ENCODE measurements at regions not wholly inside any gene's neighbourhood (a gene's known extent, or its start where the extent isn't known, plus 50 kb on each side); places are given as distances from the start of the nearest gene placed in this dataset.

DNA sequence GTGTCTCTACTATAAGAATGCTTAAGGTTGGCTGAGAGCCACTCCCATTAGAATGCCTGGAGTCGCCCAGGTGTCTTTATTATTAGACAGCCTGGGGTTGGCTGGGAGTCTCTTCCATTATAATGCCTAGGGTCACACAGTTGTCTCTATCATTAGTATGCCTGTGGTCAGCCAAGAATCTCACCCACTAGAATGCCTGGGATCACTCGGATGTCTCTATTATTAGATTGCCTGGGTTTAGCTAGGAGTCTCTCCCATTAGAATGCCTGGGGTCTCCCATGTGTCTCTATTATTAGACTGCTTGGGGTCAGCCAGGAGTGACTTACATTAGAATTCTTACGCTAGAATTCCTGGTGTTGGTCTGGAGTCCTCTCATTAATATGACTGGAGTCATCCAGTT lies 2255.3 kb downstream of the TP53TG3F start:
- Histone ChIP-seq H3K27me3 (ENCODE audit: insufficient read depth, low read length) (no peaks in the 10 kb centered on the region), H3K9me3 (ENCODE audit: low read depth, low read length) (no peaks in the 10 kb centered on the region), H3K27ac (ENCODE audit: low read depth, low read length) (no peak overlapping the region), H3K4me2 (ENCODE audit: insufficient read depth, low read length) (no peak overlapping the region), H3K4me3 (ENCODE audit: insufficient read depth, low read length) (no peak overlapping the region), H3K79me2 (ENCODE audit: insufficient read depth, low read length) (no peaks in the 10 kb centered on the region), H2AFZ (ENCODE audit: low read length) (no peak overlapping the region), H3K36me3 (ENCODE audit: insufficient read depth, low read length) (no peaks in the 10 kb centered on the region), H4K20me1 (ENCODE audit: insufficient read depth, low read length) (no peaks in the 10 kb centered on the region), H3K4me1 (ENCODE audit: insufficient read depth, low read length) (no peaks in the 10 kb centered on the region)
- no peak for TF ChIP-seq CTCF (IDR thresholded peaks at IDR 0.05; ENCODE audit: extremely low read depth, low read depth, low read length)
- DNase-seq (ENCODE audit: insufficient read length, low spot score, missing footprints): no peak

DNA sequence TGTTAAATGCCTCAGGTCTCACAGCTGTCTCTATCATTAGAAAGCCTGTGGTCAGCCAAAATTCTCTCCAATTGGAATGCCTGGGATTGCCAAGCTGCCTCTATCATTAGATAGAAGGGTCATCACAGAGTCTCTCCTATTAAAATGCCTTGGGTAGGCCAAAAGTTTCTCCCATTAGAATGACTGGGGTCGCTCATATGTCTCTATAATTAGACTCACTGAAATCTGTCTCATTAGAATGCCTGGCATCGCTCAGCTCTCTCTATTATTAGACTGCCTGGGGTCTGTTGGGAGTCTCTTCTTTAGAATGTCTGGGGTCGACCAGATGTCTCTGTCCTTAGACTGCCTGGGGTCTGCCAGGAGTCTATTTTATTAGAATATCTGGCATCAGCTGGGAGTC lies 2265.1 kb downstream of the TP53TG3F start:
- TF ChIP-seq CTCF (IDR thresholded peaks at IDR 0.05; ENCODE audit: extremely low read depth, low read depth, low read length): no peak
- Histone ChIP-seq H3K27me3 (ENCODE audit: insufficient read depth, low read length) (no peaks in the 10 kb centered on the region), H3K4me2 (ENCODE audit: insufficient read depth, low read length) (no peak overlapping the region), H3K9me3 (ENCODE audit: low read depth, low read length) (peaks cover 3% of the 10 kb centered on the region), H3K4me1 (ENCODE audit: insufficient read depth, low read length) (no peaks in the 10 kb centered on the region), H3K27ac (ENCODE audit: low read depth, low read length) (no peak overlapping the region), H2AFZ (ENCODE audit: low read length) (no peak overlapping the region), H3K79me2 (ENCODE audit: insufficient read depth, low read length) (no peaks in the 10 kb centered on the region), H3K4me3 (ENCODE audit: insufficient read depth, low read length) (no peak overlapping the region), H4K20me1 (ENCODE audit: insufficient read depth, low read length) (no peaks in the 10 kb centered on the region), H3K36me3 (ENCODE audit: insufficient read depth, low read length) (no peaks in the 10 kb centered on the region)
- DNase-seq (ENCODE audit: insufficient read length, low spot score, missing footprints): no peak

GRCh38 chr16:35725949-35726348 lies 2266.5 kb downstream of the TP53TG3F start:
- Histone ChIP-seq H3K4me3 (ENCODE audit: insufficient read depth, low read length) (no peak overlapping the region), H3K27me3 (ENCODE audit: insufficient read depth, low read length) (no peaks in the 10 kb centered on the region), H3K27ac (ENCODE audit: low read depth, low read length) (no peak overlapping the region), H3K4me2 (ENCODE audit: insufficient read depth, low read length) (no peak overlapping the region), H4K20me1 (ENCODE audit: insufficient read depth, low read length) (no peaks in the 10 kb centered on the region), H3K36me3 (ENCODE audit: insufficient read depth, low read length) (no peaks in the 10 kb centered on the region), H3K9me3 (ENCODE audit: low read depth, low read length) (peaks cover 3% of the 10 kb centered on the region), H3K79me2 (ENCODE audit: insufficient read depth, low read length) (no peaks in the 10 kb centered on the region), H2AFZ (ENCODE audit: low read length) (no peak overlapping the region), H3K4me1 (ENCODE audit: insufficient read depth, low read length) (no peaks in the 10 kb centered on the region)
- no peak for DNase-seq (ENCODE audit: insufficient read length, low spot score, missing footprints)
- TF ChIP-seq CTCF (IDR thresholded peaks at IDR 0.05; ENCODE audit: extremely low read depth, low read depth, low read length): no peak

- H3K4me1 ChIP-seq (ENCODE audit: insufficient read depth, low read length): no peaks in the 10 kb centered on the region
- H3K36me3 ChIP-seq (ENCODE audit: insufficient read depth, low read length): no peaks in the 10 kb centered on the region
- DNase-seq (ENCODE audit: insufficient read length, low spot score, missing footprints): no peak
- no peak overlapping the region for H2AFZ ChIP-seq (ENCODE audit: low read length)
- no peaks in the 10 kb centered on the region for H3K27me3 ChIP-seq (ENCODE audit: insufficient read depth, low read length)
- H3K79me2 ChIP-seq (ENCODE audit: insufficient read depth, low read length): no peaks in the 10 kb centered on the region
- no peaks in the 10 kb centered on the region for H3K9me3 ChIP-seq (ENCODE audit: low read depth, low read length)
- TF ChIP-seq CTCF (IDR thresholded peaks at IDR 0.05; ENCODE audit: extremely low read depth, low read depth, low read length): no peak
- H3K27ac ChIP-seq (ENCODE audit: low read depth, low read length): no peak overlapping the region
- H3K4me2 ChIP-seq (ENCODE audit: insufficient read depth, low read length): no peak overlapping the region
- H3K4me3 ChIP-seq (ENCODE audit: insufficient read depth, low read length): no peak overlapping the region
- H4K20me1 ChIP-seq (ENCODE audit: insufficient read depth, low read length): no peaks in the 10 kb centered on the region
These were observed 2270.8 kb downstream of the TP53TG3F start for GRCh38 chr16:35730251-35730650.

All from osteoblast (primary cell).